22Rv1 (cell line): ENCODE measurements at regions not wholly inside any gene's neighbourhood (a gene's known extent, or its start where the extent isn't known, plus 50 kb on each side); places are given as distances from the start of the nearest gene placed in this dataset.
A peak's percentile ranks its signal among the peaks of the same experiment; 100 is the strongest.

Source experiments
- H3K27ac ChIP-seq: fragments of 450-650 bp; 2 replicates; pipeline ENCODE4 v1.5.1; 2017
- ZFX ChIP-seq: fragments of 450-650 bp; IDR thresholded peaks from 2 replicates; pipeline ENCODE4 v1.6.1; 2017; ENCODE audit warnings: antibody characterized with exemption, borderline replicate concordance
- TF ChIP-seq, protein P1 (sequence below): fragments of 450-650 bp; IDR thresholded peaks from 2 replicates; pipeline ENCODE4 v1.5.1; 2017; ENCODE audit warnings: mild to moderate bottlenecking

DNA sequence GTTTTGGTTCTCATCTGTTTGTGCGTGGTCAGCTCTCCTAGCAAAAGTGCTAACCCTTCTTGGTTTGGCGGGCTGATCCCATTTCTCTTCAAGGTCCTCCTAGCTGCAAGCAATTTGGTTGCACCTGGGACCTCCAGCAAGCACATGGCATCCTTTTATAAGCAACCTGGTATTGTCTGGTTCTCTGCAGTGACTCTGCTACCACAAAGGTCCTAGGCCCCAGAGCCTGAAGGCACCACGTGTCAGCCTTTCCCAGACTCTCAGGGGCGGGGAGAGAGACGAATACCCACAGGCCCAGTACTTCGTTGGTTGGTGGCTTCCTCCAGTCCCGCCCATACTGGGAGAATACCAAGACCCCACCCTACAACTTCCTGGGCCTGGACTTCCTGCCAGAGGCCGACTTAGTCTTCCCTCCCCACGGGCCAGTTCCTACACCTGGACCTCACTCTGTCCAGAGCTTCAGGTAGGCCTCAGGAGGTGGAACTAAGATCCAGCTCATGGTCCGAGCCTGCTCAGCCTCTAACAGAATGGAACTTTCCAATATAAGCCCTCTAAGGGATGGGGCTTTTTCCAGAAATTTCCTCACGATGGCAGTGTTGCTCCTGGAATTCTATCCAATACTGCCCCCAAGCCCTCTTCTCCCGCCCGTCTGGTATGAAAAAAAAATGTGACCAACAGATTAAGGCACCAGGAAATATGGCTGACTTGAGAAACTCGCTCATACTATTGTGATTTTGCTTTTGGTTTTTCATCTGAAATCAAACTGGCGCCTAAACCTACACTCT is 192.5 kb upstream of the STK26 start:
- H3K27ac ChIP-seq = peak overlapping the region; percentile 91
- TF ChIP-seq, protein P1, sequence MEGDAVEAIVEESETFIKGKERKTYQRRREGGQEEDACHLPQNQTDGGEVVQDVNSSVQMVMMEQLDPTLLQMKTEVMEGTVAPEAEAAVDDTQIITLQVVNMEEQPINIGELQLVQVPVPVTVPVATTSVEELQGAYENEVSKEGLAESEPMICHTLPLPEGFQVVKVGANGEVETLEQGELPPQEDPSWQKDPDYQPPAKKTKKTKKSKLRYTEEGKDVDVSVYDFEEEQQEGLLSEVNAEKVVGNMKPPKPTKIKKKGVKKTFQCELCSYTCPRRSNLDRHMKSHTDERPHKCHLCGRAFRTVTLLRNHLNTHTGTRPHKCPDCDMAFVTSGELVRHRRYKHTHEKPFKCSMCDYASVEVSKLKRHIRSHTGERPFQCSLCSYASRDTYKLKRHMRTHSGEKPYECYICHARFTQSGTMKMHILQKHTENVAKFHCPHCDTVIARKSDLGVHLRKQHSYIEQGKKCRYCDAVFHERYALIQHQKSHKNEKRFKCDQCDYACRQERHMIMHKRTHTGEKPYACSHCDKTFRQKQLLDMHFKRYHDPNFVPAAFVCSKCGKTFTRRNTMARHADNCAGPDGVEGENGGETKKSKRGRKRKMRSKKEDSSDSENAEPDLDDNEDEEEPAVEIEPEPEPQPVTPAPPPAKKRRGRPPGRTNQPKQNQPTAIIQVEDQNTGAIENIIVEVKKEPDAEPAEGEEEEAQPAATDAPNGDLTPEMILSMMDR = peak; percentile 39
- no peak for TF ChIP-seq ZFX

DNA sequence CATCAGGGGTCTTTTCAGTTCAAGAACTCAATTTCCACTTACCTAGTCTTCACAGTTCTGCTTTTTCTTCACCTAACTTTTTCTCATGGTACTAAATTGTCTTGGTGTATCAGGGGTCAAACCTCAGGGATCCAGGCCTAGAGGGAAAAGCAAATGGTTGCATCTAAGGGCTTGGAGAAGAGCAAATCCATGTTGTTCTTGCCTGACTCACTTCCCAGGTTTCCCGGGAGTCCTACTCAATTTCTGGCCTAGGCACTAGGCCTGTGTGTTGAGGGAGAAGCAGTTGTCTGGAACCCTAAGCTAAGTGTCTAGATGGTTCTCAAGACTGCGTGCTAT is 191.9 kb upstream of the STK26 start:
- peak overlapping the region; percentile 91 for H3K27ac ChIP-seq
- no peak for TF ChIP-seq ZFX
- TF ChIP-seq, protein P1 = no peak; the same call in 1 of the 2 replicates

DNA sequence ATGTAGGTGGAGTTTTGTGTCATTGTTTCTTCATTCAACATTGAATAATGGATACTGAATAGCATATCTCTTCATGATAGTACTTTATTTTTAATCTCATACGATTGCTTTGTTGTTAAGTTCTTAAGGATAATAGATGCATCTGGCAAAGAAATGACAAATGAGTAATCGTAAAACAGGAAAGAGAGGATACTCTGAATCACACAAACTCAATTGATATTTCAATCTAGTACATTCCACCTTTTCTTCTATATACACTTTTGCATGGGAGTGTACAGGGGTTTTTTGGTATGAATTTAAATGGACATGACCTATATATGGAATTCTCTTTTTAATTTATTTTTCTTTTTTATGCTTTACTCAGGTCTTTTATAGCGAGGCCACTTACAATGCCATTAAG is 186.9 kb upstream of the STK26 start:
- TF ChIP-seq ZFX = no peak
- TF ChIP-seq, protein P1 = no peak
- H3K27ac ChIP-seq = no peak overlapping the region

- no peak for TF ChIP-seq ZFX
- TF ChIP-seq, protein P1 = no peak
Observed at GRCh38 chrX:131837325-131837724, 185.8 kb upstream of the STK26 start.

DNA sequence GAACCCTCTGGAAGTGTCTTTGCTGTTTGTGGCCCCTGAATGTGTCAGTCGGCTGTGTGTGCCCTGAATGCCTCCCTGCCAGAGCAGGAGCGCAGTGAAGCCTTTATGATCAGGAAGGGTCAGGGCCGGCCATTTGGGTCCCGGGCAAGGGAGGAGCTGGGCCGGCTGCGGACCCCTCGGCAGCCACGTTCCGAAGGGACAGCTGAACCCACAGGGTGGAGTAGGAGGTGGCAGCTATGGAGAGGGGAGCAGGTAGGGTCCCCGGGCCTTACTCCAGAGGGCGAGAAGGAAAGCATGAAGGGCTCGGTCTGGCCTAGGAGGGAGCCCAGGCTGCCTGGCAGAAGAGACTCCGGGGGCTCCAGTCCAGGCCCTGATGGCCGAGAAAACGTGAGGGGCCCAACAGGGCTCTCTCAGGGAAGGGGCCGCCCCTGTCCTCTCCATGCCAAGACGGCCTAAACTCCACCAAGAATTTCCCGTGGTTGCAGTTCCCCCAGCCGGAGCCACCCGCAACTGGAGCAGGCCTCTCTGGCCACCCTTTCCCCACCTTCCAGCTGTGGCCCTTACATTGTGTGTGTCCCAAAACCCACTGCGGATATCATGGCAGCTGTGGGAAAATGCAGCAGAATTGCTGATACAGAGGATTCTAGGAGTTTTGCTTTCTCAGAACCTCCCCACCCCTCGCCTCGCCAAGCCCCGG is 182.2 kb upstream of the STK26 start:
- TF ChIP-seq, protein P1 = no peak
- no peak for TF ChIP-seq ZFX
- H3K27ac ChIP-seq = no peak overlapping the region

More at GRCh38 chrX:131837325-131837724, 185.8 kb upstream of the STK26 start:
- H3K27ac ChIP-seq = no peak overlapping the region

GRCh38 chrX:131841496-131842437 is 181.3 kb upstream of the STK26 start:
- H3K27ac ChIP-seq = no peak overlapping the region
- no peak for TF ChIP-seq ZFX
- TF ChIP-seq, protein P1 = peak; percentile 80
